Skin epidermis (tissue), 12 donors: ENCODE measurements at regions not wholly inside any gene's neighbourhood (a gene's known extent, or its start where the extent isn't known, plus 50 kb on each side); places are given as distances from the start of the nearest gene placed in this dataset.
"Not testable (repeated sequence)": the region's sequence is repeated elsewhere in the genome, so short reads cannot be mapped to it uniquely, and the experiment has no call there.

Experiments
- H3K27ac ChIP-seq, 21 experiments: fragments of 200-600 bp; sonication (generic) in 11 of 21; one replicate each; pipeline ENCODE4 v1.5.0; 2020; ENCODE audit warnings: mild to moderate bottlenecking in 3 of 21, inconsistent platforms in 2 of 21, moderate library complexity in 2 of 21
- H3K4me3 ChIP-seq, 7 experiments: fragments of 200-600 bp; sonication (generic) in 2 of 7; one replicate each; pipeline ENCODE4 v1.5.0; 2020; ENCODE audit warnings: inconsistent platforms in 2 of 7, mild to moderate bottlenecking in 2 of 7, moderate library complexity in 1 of 7

DNA sequence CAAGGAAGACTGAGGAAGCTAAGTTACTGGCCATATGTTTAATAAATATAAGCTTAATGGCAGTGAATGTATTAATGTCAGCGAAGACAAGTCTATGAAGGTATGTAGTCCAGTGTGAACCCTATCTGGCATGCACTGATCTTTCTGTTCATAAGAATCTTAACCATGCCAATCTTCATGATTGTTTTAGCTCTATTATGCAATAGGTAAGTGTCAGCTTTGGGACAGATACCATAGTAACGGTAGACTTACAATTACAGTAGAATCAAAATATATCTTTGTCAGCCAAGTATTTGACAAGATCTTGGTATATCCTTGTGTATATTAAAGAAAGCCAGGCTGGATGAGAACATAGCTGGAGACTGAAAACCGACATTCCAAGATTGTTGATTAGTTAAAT lies 428.5 kb downstream of the SPRY2 start:
- Histone ChIP-seq H3K4me3 (no peak overlapping the region), H3K27ac (no peak overlapping the region)

DNA sequence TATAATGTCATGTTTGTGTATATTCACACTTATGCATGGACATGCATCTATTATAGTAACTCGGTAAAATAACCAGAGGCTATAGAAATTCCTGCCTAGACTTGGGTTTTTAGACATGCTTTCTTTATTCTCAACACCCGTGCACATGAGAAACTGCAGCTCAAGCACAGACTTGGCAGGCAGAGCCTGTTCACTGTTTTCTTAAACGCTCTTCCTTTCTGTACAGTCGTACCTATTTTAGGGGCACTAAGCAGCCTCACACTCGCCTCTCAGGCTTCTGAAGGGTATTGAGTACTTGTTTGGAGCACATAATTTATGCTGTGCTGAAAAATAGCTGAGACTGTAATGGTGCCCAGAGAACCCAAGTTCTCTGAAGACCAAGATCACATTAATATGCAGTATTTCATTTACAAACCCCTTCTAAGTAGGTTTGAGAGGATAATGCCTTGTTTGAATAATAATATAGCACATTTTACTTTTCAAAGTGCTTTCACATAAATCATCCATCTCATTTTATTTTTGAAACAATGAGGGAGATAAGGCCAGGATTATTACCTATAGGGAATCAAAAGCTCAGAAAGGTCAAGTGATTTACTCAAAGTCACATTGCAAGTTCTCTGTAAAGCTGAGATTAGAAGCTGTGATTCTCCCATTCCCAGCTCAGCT lies 429.9 kb downstream of the SPRY2 start:
- Histone ChIP-seq H3K4me3 (no peak overlapping the region), H3K27ac (no peak overlapping the region)

DNA sequence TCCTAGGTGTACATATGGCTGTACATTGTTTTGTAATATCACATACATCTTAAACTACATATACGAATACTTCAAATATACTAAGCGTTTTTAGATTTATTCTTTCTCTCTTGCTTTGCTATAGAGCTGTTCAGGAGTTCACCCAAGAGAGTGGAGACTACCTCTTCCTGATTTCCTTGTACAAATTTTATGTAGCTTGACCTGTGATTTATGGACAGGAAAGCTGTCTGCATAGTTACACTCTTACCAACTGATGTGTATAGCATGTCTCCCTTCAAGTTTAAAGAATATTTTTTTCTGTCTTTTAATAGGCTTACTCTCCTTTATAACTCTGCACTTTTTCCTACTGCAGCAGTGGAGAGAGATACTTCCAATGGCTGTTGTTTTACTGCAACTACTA lies 428.7 kb downstream of the NDFIP2 start:
- no peak overlapping the region for H3K27ac ChIP-seq

DNA sequence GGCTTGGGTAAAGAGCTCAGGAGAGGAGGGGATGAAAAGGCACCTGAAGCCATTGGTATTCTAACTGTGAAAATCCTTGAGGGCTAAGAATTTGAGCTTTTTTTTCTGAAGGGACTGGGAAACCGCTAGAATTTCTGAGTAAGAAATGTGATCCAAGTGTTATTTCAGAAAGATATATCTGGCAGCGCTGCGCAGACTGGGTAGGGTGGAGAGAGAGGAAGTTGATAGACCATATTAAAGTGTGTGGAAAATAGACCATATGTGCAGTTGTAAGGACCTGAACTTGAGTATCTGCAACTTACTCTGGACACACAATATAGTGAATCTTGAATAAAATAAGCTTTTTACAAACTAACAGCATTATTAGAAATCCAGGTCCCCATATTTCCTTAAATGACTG lies 427.4 kb downstream of the NDFIP2 start:
- H3K27ac ChIP-seq, result no peak overlapping the region
- H3K4me3 ChIP-seq, result no peak overlapping the region

More for the DNA sequence above, 428.7 kb downstream of the NDFIP2 start:
- no peak overlapping the region for H3K4me3 ChIP-seq

DNA sequence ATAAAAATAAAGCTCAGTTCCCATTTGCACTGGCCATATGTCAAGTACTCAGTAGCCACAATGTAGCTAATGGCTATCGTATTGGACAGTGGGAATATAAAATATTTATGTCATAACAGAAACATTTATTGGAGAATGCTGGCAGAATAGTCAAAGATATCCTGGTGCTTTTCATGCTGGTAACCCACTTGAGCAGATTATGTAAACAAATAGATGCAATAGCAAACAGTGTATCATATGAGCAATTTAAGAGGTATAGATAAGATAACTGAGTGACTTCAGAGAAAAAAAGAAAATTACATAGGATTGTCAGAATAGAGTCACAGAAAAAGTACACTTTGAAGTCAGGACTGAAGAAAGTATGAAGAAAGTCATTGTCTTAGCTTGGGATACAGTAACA lies 426.6 kb downstream of the NDFIP2 start:
- H3K27ac ChIP-seq, result no peak overlapping the region
- no peak overlapping the region for H3K4me3 ChIP-seq

DNA sequence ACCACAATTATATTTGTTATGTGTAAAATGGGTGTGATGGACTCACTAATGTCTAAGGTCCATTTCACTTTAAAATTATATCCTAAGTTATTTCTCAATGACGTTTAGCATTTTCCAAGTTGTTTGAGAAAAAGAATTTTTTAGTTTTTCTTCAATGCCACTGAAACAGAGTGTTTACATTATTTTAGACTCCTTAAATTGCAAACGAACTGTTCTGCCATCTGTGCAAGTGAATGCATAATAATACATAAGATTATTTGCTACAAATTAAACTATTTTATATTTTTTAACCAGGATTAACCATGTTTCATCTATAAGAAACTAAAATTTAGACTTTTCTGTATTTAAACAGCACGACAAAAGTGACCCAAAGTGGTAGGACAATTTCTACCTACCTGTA lies 425.4 kb downstream of the NDFIP2 start:
- H3K27ac ChIP-seq, result no peak overlapping the region
- no peak overlapping the region for H3K4me3 ChIP-seq

DNA sequence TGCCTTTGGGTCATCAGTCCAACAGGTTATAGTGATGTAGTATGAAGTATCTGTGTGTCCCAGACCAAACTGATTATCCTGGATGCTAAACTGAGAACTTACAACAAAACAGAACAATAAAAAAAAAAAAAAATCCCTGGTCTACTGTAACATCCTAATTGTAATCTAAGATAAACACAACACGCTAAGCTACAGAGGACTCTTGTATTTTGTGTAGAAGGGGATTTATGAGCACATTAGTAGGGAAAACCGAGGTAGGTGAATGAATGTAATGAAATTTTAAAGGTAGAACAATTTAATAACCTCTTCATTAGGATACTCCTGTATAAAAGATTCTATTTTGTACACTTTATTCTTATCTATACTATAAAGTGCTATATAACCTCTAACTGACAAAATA lies 424.1 kb downstream of the NDFIP2 start:
- no peak overlapping the region for H3K4me3 ChIP-seq
- no peak overlapping the region for H3K27ac ChIP-seq

DNA sequence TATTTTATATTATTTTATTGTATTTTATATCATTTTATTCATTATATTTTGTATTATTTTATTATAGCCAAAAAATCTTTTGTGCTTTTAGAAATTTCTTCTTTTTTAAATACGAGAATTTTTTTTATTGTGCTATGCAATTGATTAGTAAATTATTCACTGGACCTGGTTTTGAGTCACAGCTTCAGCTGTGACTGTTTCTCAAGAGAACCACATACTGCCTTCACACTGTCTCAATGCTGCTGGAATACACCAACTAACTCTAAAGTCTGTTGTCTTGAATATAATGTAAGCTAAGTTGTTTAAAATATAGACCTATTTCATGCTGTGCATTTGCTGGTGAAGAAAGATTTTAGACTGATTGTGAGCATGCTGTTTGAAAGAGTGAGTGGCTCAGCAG lies 423.6 kb downstream of the NDFIP2 start:
- no peak overlapping the region for H3K27ac ChIP-seq

DNA sequence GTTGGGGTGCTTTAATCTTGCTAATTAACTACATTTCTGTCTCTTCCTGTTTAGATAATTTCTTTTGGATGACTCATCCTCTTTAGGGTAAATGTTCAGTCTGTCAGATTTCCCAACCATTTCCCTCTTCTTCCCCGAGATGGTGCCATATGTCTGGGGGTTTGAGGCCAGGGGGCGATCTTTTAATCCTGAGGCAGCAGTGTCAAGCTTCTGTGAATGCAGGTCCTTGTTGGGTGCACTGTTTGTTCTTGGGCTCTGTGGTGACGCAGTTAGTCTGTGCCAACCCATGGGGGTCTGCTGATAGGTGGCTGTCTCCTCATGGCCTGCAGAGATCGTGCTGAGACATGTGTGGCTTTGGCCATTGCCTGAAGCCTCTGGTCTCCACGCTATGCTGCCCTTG lies 420.4 kb downstream of the NDFIP2 start:
- Histone ChIP-seq H3K27ac (no peak overlapping the region), H3K4me3 (no peak overlapping the region)

More for the DNA sequence above, 423.6 kb downstream of the NDFIP2 start:
- H3K4me3 ChIP-seq, result no peak overlapping the region

DNA sequence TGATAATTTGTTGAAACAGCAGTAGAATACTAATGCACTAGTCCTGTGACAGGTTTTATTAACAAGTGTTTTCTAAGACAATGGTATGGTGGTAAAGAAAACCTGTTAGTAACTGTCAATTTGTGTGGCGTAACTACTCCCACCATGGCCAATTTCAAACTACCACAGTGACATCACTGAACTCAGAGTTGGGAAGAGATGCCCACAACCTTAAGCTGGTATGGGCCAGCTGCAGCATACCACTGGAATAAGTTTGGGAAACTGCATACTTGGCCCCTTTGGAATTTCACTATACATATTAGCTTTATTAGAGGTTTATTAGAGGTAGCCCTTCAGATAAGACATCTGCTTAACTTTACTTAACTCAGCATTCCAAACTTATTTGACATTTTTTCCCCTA lies 419.4 kb downstream of the NDFIP2 start:
- Histone ChIP-seq H3K27ac (no peak overlapping the region), H3K4me3 (no peak overlapping the region)

DNA sequence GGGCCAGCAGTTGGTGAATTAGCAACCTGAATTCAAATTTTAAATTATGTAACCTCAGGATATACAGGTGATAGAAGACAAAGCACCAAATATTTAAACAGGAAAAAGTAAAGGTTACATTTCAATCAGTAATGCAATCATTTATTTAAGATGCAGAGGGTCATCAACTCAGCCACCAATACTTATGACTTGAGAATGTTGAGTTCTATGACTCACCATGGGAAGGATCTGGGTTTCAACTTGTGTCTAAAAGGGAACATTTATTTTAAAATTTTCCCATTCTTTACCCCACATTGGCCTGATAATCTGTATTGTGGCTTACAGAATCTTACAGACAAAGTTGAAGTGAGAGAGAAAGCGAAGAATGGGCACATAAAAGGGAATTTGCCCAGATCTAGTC lies 418.0 kb downstream of the NDFIP2 start:
- no peak overlapping the region for H3K4me3 ChIP-seq
- no peak overlapping the region for H3K27ac ChIP-seq

DNA sequence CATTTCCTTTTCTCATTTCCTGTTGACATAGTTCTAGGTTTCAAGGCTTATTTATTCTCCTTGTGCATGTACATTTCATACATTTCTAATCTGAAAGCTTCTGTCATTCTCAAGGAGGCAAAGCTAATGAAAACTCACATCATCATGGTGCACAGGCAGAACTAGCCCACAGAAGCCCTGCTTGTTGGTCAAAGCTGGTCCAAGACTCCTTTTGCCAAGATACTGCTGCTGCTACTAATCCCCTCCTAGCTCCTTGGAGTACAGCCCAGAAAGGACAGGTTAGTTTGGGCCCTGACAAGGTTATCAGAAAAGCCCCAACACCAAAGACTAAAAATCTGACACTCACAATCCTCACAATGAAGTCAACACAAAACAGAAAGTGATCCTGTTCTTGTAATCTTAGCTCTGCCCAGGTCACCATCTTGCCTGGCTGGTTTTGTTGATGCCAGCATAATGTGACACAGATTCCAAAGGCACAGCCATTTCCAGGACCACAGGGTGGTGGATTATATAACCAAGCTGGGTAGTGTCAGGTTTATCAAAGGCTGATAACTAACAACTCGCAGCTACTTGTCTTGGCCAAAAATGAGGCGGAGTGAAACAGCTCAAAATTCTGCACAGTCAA lies 417.4 kb downstream of the NDFIP2 start:
- Histone ChIP-seq H3K27ac (no peak overlapping the region), H3K4me3 (no peak overlapping the region)

DNA sequence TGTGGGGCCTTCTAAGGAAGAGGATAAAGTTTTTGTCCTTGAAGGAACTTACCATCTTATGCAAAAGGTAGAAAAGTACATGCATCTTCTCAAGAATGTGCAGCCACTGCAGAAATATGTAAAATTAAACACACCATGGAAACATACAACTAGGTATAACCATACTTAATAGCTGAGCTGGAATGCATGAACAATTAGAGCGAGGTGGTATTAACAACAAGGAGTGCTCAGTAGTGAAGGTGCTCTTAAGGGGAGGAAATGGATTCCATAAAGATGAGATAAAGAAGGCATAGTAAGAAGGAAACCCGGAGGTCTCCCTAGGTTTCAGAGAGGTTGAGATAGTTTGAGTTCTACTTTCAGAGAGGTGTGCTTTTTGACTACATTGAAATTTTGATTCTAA lies 415.9 kb downstream of the NDFIP2 start:
- no peak overlapping the region for H3K4me3 ChIP-seq
- no peak overlapping the region for H3K27ac ChIP-seq

DNA sequence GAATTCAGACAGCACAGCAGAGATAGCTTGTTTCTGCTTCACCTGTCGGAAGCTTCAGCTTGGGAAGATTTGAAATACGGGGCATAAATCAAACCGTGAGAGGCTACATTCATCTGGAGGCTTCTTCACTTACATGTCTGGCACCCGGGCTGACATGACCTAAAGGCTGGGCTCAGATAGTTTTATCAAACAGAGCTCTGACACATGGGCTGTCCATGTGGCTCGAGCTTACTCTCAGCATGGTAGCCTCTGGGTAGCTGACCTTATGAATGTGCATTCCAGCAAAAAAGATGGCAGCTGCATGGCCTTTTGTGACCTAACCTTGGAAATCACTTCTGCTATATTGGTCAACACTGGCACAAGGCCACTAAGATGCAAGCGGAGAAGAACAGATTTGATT lies 414.5 kb downstream of the NDFIP2 start:
- H3K27ac ChIP-seq, result no peak overlapping the region

DNA sequence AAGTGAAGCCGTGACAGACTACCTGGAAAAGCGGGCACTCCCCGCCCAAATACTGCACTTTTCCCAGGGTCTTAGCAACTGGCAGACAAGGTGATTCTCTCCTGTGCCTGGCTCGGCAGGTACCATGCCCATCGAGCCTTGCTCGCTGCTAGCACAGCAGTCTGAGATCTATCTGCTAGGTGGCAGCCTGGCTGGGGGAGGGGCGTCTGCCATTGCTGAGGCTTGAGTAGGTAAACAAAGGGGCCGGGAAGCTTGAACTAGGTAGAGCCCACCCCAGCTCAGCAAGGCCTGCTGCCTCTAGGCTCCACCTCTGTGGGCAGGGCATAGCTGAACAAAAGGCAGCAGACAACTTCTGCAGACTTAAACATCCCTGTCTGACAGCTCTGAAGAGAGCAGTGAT lies 406.3 kb downstream of the NDFIP2 start:
- H3K4me3 ChIP-seq, H3K27ac ChIP-seq: not testable (repeated sequence)

More for the DNA sequence above, 414.5 kb downstream of the NDFIP2 start:
- H3K4me3 ChIP-seq, result no peak overlapping the region

DNA sequence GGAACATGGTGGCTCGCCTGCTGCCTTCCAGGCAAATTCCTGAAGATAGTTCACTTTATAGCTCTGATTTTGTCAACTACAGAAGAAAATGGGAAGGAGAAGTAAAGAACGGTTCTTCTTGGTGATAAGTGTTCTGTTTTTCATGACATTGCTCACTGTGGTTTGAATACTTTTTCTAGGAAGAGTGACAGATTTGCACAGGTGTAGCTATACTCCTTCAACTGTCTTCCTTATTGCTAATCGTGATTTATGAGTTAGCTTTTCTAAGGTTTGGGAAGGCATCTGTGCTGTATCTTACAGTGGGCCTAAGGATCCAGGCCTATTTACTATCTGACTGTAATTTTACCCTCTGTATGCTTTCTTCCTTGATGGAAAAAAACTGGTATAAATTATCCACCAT lies 405.6 kb downstream of the NDFIP2 start:
- H3K27ac ChIP-seq, result no peak overlapping the region
- no peak overlapping the region for H3K4me3 ChIP-seq

DNA sequence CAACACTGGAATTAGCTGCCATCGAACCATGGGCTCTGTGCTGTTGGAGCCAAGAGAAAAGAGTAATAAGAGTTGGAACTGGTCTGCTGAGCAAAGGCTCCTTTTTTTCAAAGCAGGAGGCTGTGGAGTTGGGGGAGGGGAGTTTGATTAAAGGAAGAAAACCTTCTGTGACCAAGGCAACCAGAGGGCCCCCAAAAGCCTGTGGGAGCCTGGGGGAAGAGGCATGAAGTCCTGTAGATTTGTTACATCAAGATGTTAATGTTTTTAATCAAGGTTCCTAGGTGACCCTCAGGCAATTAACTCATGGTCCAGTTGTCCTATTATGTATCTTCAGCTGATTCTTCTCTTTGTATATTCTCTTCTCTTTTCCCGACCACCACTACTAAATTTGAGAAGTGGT lies 403.9 kb downstream of the NDFIP2 start:
- Histone ChIP-seq H3K4me3 (no peak overlapping the region), H3K27ac (no peak overlapping the region)

DNA sequence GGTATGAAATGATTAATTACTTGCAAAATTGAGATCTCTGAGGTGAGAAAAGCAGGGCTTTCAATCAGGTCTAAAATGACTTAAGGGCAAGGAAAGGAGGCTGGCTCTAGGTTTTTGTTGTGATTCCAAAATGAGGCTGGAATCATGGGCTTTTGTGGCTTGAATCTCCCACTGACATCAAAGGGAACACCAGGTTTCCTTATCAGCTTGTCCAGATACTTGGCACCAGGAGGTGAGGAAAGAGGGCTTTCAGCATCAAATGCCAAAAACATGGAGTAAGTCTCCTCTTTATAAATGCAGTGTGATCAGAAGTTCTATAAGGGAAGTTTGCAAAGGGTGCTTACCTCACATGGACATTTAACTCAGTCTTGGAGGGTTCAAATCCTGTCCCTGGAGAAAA lies 402.3 kb downstream of the NDFIP2 start:
- H3K27ac ChIP-seq, result no peak overlapping the region
- no peak overlapping the region for H3K4me3 ChIP-seq

DNA sequence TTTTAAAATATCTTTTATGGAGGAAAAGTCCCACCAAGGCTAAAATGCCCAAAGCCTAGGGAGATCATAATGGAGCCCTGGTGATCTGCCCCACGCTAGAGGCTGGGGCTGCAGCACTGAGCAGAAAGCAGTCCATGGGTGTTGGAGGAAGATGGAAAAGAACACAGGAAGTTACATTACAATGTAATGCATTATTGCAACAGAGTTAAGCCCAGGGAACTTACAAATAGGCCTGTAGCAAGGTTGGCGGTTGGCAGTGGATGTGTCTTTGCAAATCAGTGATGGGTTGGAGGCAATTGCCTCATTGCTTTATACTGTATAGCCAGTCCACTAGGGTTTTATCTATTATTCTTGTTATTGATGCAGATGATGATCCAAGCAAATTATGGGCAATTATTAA lies 399.9 kb downstream of the NDFIP2 start:
- no peak overlapping the region for H3K27ac ChIP-seq
- H3K4me3 ChIP-seq, result no peak overlapping the region

DNA sequence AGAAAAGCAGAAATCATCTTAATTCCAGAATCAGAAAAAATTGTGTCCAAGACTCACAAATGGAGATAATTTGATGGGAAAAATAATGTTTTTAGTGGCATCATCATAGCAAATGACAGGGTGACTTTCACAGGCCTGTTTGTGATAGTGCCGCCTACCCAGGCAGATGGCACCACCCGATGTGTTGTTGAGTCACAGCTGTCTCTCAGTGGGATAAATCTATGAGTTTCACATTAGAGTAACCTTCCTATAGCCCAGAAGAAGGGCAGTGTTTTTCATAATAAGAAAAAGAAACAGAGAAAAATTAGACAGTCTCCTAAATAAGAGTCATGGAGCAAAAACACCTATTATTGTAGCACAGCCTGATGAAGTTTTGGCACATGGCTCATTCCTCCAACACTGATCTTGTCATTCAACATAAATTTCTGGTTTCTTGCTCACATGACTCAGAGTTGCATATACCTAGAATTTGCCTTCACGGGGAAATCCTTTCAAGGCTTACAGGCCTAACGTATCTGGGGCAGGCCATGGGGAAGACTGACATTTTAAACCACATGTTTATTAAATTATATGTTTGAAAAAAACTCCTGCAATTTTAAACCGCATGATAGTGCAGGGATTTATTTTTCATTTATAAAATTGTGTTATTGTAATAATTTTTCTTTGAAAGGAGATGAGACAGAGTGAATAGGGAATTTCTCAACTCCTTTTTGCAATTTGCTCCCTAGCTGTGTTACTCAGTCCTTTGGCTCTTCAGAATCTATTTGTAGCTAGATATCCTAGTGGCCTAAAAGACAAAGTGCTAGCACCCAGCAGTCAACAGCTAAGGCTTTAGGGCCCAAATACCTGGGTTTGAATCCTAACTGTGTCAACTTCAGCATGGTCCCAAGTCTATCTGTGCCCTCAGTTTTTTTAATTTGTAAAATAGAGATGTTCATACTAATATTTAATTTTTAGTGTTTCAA lies 393.7 kb downstream of the NDFIP2 start:
- H3K4me3 ChIP-seq, result no peak overlapping the region
- no peak overlapping the region for H3K27ac ChIP-seq

DNA sequence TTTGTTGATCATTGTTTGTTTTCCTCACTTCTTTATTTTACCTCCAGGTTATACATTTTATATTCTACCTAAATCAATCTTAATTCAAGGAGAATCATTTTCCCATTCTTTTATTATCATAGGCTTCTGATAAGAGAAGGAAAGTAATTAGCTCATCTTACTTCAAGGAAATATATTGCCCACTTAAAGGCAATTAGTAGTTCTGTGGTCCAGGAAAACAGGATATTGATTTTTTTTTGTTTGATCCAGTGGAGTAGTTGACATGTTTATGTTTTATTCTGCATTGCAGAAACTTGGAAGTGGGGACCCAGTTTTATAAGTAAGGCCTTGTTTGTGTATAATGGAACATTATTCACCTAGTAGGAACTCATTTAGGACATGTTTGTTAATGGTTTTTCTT lies 390.6 kb downstream of the NDFIP2 start:
- Histone ChIP-seq H3K27ac (no peak overlapping the region), H3K4me3 (no peak overlapping the region)
